Kidney (tissue), 13 donors: ENCODE measurements at regions not wholly inside any gene's neighbourhood (a gene's known extent, or its start where the extent isn't known, plus 50 kb on each side); places are given as distances from the start of the nearest gene placed in this dataset.

Experiments used
- DNase-seq, 5 donors: peaks; one replicate each; pipeline ENCODE4 v3.0.0-alpha.2; 2013 to 2020
- FAIRE-seq: peaks from 2 replicates; lab custom pipeline; 2012; peaks lifted over from hg19 to GRCh38; lab: Jason Lieb, UNC
- H3K27ac ChIP-seq, 2 donors: one replicate each; pipeline ENCODE4 v1.7.0; 2013; ENCODE audit warnings: low read depth in 2 of 2, low read length in 2 of 2, inconsistent platforms in 1 of 2
- H3K27me3 ChIP-seq: one replicate; pipeline ENCODE4 v1.7.1; 2013; ENCODE audit warnings: low read length, inconsistent platforms; ENCODE audit not compliant: control insufficient read depth, insufficient read depth
- H3K36me3 ChIP-seq, 3 donors: one replicate each; pipeline versions ENCODE4 v1.7.0 to v1.7.1; 2013; ENCODE audit warnings: low read length in 3 of 3, control low read depth in 1 of 3, inconsistent platforms in 1 of 3; ENCODE audit not compliant: insufficient read depth in 3 of 3, control insufficient read depth in 2 of 3
- H3K4me1 ChIP-seq, 3 donors: one replicate each; pipeline versions ENCODE4 v1.7.0 to v1.7.1; 2013; ENCODE audit warnings: low read length in 3 of 3, inconsistent platforms in 1 of 3, low read depth in 1 of 3; ENCODE audit not compliant: control insufficient read depth in 2 of 3, insufficient read depth in 2 of 3
- H3K4me3 ChIP-seq, 3 donors: one replicate each; pipeline versions ENCODE4 v1.7.0 to v1.8.1; 2013; ENCODE audit warnings: low read length in 3 of 3, control low read depth in 1 of 3, inconsistent platforms in 1 of 3
- H3K9ac ChIP-seq, 3 donors: one replicate each; pipeline versions ENCODE4 v1.7.0 to v1.7.1; 2013; ENCODE audit warnings: low read length in 3 of 3, control low read depth in 1 of 3, inconsistent platforms in 1 of 3
- H3K9me3 ChIP-seq, 3 donors: one replicate each; pipeline versions ENCODE4 v1.7.0 to v1.7.1; 2013; ENCODE audit warnings: low read length in 3 of 3, control low read depth in 1 of 3, inconsistent platforms in 1 of 3; ENCODE audit not compliant: control insufficient read depth in 2 of 3, insufficient read depth in 1 of 3
- intact Hi-C: fragments of 100-400 bp; cut with DNase I; formaldehyde crosslinking; loops from one replicate; pipeline ENCODE4 v1.11.1; 2022
- TF ChIP-seq, protein P1 (sequence below): IDR thresholded peaks from 3 replicates; pipeline ENCODE4 v1.5.1; 2012; ENCODE audit warnings: mild to moderate bottlenecking, moderate library complexity, borderline replicate concordance; ENCODE audit not compliant: insufficient read depth; ENCODE audit errors: extremely low read depth
- donor health status: control.
- donor health status: control.
- donor health status: control.
- donor health status: control.
- donor health status: control.
- donor health status: DM: yes; HTN: yes; CAD: no.
- donor health status: Normal renal cell carcinoma (clear cell type).

DNA sequence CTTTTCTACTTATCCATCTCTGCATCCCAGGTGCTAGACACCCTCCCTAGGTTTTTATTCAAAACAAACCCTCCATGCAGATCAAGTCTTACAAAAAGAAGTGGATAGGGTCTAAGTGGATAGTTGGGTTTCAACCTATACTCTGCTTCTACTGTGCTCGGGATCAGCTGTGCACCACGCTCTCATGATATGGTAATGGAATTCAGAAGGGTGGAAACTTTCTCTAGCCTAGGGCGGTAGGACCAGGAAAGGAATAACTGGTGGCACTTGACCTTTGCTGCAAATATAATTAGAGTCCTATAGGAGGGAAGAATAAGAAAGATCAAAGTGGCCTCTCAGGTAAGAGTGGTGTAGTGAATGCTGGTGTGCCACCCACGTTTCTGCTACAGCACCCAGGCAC is 272.9 kb downstream of the GPD2 start:
- Histone ChIP-seq H3K27ac (no peak overlapping the region), H3K4me3 (no peak overlapping the region), H3K9ac (no peak overlapping the region), H3K36me3 (no peaks in the 10 kb centered on the region), H3K27me3 (no peaks in the 10 kb centered on the region), H3K9me3 (no peaks in the 10 kb centered on the region), H3K4me1 (no peaks in the 10 kb centered on the region)
- TF ChIP-seq, protein P1, sequence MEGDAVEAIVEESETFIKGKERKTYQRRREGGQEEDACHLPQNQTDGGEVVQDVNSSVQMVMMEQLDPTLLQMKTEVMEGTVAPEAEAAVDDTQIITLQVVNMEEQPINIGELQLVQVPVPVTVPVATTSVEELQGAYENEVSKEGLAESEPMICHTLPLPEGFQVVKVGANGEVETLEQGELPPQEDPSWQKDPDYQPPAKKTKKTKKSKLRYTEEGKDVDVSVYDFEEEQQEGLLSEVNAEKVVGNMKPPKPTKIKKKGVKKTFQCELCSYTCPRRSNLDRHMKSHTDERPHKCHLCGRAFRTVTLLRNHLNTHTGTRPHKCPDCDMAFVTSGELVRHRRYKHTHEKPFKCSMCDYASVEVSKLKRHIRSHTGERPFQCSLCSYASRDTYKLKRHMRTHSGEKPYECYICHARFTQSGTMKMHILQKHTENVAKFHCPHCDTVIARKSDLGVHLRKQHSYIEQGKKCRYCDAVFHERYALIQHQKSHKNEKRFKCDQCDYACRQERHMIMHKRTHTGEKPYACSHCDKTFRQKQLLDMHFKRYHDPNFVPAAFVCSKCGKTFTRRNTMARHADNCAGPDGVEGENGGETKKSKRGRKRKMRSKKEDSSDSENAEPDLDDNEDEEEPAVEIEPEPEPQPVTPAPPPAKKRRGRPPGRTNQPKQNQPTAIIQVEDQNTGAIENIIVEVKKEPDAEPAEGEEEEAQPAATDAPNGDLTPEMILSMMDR = no peak
- no peak for DNase-seq
- intact Hi-C loops = no loop called here
- no peak for FAIRE-seq

DNA sequence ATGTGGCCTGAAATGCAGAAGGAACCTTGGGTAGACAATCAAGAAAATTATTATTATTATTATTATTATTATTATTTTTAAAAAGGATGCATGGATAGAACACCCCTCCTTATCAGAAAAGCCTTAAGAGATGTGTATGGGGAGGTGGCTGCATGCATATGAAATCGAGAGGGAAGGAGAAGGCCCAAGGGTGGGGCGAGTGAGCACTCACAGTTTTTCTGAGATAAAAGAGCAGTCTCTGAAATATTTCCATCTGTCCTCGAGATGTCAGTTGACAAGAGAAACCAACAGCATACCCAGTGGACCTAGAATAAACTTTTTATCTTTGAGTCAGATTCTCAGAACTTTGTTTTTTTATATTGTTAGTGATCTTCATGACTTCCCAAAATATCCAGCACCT is 282.9 kb downstream of the GPD2 start:
- no peaks in the 10 kb centered on the region for H3K27me3 ChIP-seq
- H3K4me1 ChIP-seq = no peaks in the 10 kb centered on the region
- H3K27ac ChIP-seq = no peak overlapping the region
- no peak overlapping the region for H3K4me3 ChIP-seq
- H3K36me3 ChIP-seq = no peaks in the 10 kb centered on the region
- intact Hi-C loops = no loop called here
- no peak overlapping the region for H3K9ac ChIP-seq
- no peak for DNase-seq
- TF ChIP-seq, protein P1 = no peak
- H3K9me3 ChIP-seq = no peaks in the 10 kb centered on the region
- no peak for FAIRE-seq

DNA sequence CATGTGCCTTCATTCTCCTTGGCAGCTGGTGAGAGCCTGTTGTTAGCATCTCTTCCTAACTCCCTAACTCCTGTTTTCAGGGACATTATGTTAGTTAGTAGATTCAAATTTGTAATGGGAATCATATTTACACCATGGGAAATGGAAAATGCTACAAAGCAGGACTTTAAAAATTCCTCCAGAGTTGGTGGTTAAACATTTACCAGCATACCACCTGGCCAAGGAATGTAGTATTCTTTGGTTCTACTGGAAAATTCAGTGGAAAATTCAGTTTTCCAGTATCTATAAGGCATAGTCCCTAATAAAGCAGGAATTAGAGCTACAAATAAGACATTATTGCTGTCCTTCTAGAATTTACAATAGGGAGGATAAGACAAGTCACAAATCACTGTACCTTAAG is 291.7 kb downstream of the GPD2 start:
- Histone ChIP-seq H3K27me3 (no peaks in the 10 kb centered on the region), H3K9me3 (no peaks in the 10 kb centered on the region), H3K4me1 (no peaks in the 10 kb centered on the region), H3K36me3 (no peaks in the 10 kb centered on the region), H3K27ac (no peak overlapping the region), H3K4me3 (no peak overlapping the region), H3K9ac (no peak overlapping the region)
- TF ChIP-seq, protein P1 = no peak
- peak in 1 of 5 donors; percentile 12 for DNase-seq
- no peak for FAIRE-seq
- intact Hi-C loops = no loop called here

DNA sequence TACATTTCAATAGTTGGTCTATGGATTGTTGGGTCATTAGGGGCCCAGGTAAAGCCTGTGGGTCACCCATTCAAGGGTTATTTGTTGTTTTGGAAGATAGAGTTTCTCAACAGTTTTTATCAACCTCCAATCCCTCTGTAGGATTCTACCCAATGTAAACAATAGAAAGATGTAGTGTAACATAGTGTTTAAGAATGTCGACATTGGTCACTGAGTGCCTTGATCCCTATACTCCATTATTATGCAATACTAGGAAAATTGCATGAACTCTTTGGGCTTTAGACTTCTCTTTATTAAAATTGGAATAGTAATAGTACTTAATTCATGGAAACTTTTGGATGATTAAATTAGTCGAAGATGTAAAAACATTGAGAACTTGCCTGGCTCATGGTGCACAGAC is 292.1 kb downstream of the GPD2 start:
- FAIRE-seq = no peak
- TF ChIP-seq, protein P1 = no peak

More for the DNA sequence above, 292.1 kb downstream of the GPD2 start:
- no peak overlapping the region for H3K9ac ChIP-seq
- H3K36me3 ChIP-seq = no peaks in the 10 kb centered on the region
- no peak overlapping the region for H3K27ac ChIP-seq
- DNase-seq = no peak
- no peaks in the 10 kb centered on the region for H3K27me3 ChIP-seq
- intact Hi-C loops = no loop called here
- no peak overlapping the region for H3K4me3 ChIP-seq
- H3K9me3 ChIP-seq = no peaks in the 10 kb centered on the region
- H3K4me1 ChIP-seq = no peaks in the 10 kb centered on the region
